GM18502 (cell line): ENCODE measurements at regions not wholly inside any gene's neighbourhood (a gene's known extent, or its start where the extent isn't known, plus 50 kb on each side); places are given as distances from the start of the nearest gene placed in this dataset.
"Not testable (repeated sequence)": the region's sequence is repeated elsewhere in the genome, so short reads cannot be mapped to it uniquely, and the experiment has no call there.

Experiments
- ATAC-seq: cut with Tn5 transposase; IDR thresholded peaks from one replicate; pipeline ENCODE4 v1.9.1; 2021; ENCODE audit warnings: mild to moderate bottlenecking; ENCODE audit not compliant: unreplicated experiment, poor library complexity

DNA sequence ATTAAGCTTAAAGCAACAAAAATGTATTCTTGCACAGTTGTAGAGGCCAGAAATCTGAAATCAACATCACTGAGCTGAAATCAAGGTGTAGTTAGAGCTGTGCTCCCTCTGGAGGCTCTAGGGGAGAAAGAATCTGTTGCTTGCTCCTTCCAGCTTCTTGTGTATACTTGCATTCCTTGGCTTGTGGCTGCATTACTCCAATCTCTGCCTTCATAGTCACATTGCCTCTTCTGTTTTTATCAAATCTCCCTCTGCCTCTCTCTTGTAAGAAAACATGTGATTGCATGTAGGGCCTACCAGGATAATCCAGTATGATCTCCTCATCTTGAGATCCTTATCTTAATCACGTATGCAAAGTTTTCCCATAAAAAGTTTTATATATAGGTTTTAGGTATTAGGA is 487.9 kb upstream of the SGO1 start:
- no peak for ATAC-seq

DNA sequence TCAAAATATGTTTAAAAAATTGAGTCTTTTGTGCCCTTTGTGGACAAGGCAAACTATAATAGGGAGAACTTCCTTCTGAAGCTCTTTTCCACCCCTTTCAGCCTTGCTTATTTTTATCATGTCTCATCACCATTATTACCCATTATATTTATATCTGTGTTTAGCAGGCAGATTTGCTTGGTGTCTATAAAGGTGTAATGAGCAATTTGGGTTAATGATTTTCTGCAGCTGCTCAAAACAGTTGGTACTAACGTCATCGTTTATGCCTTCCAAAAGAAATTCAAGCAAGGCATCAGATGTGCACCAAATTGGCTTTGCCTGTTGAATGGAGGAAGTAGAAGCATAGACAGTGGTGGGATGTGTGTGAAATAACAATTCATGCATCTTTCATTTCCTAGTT is 483.7 kb upstream of the SGO1 start:
- no peak for ATAC-seq

DNA sequence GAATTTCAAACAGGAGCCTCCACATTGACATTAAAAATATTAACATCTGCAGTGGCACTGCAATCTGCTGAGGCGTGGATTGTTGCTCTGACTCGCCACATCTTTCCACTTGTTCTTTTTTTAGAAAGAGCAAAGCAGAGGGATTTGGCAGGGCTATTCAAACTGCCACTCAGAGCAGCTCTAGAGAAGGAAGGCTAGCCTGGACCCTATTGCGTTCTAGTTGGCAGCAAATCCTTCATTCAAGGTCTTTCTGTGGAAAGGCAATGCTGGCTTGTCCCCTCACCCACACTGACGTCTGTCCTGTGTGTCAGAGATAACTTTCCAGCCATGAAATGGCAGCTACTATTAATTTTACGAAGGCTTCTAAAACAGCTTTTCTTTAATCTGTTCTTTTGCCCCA is 483.2 kb upstream of the SGO1 start:
- ATAC-seq: no peak

DNA sequence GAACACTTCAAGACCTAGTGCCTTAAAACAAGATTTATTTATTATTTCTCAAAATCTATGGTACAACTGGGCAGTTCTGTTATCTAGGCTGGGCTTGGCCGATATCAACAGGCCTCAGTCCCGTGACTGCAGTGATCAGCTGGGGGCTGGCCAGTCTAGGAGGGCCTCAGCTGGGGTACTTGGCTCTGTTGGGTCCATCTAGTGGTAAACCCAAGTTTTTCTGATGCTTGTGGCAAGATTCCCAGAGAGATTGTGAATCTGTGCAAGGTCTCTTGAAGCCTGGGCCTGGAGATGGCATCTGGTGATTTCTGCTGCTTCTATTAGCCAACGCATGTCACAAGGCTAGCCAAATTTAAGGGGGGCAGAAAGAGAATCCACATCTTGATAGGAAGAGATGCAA is 482.4 kb upstream of the SGO1 start:
- no peak for ATAC-seq

DNA sequence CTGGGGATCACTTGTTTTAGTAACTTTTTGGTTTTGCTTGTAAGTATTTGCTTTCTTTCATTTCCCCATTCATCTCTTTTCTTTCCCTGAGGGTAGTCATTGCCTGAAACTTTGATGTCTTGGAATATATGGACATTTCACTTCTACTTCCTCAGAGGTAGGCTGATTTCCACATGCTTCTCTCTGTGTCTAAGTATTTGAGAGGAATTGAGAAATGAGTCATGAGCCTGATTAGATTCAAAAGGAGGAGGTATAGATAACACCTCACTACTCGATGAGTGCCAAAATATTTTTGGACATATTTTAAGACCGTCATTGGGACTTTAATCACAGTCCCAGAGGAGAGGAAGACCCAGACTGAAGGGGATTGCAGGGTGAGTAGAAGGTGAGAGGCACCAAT is 480.1 kb upstream of the SGO1 start:
- no peak for ATAC-seq

DNA sequence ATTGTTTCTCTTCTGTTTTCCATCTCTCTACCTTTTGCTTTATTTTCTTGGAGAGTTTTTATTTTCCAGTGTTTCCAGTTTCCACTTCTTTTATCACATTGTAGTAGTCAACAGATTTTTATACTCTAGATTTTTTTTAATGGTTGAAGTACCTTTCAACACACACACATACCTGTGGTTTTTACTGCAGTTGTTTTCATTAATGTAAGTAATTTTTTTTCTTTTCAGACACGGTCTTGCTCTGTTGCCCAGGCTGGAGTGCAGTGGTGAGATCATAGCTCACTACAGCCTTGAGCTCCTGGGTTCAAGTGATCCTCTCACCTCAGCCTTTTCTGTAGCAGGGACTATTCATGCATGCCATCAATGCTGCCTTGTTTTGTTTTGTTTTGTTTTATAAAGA is 472.5 kb upstream of the SGO1 start:
- ATAC-seq: no peak

DNA sequence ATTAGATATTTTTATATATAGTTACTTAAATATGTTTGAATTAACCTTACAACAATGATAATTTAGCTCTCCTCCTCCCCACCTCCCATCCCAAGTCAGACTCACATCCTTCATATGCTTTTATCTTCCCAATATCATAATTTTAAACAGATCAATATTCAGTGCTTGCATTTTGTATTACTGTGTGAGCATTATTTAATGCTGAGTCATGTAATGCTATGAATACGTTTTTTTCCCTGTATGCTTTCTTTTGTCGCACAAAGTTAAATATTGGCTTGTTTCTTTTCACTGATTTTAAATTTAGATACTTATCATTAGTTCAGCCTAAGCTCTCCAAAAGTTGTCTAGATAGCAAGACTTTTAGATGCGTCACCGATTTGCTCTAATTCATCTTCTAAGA is 471.6 kb upstream of the SGO1 start:
- ATAC-seq: no peak

DNA sequence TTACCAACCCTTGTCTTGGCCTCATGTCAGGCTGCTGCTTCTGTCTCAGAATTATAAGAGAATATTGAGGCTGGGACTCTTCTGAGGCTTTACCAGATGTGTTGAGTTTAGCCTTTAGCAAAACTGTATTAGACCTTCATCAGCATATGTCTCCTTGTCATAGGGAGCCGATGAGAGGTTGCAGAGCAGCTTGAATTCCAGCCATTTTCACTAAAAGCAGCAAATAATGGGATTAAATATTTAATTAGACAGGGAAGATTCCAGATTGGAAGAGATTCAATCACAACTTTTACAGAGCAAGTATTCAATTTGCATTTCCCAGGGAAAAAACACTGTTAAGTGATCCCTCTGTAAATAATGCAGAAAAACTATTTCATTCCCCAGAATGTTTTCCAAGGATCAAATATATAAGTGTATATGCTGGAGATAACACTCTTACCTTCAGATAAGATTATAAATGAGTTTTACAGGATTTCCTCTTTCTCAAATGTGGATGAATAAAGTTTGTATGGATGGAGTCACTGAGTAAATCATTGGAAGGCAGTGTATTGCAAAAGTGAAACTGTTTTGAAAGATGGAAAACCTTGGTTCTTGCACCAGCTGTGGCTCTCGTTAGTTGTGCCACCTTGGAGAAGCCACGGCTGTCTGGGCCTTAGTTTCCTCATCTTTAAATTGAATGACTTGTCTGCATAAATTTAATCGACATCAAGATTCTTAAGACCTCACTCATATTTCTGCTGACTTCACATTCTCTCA is 466.4 kb upstream of the SGO1 start:
- no peak for ATAC-seq

DNA sequence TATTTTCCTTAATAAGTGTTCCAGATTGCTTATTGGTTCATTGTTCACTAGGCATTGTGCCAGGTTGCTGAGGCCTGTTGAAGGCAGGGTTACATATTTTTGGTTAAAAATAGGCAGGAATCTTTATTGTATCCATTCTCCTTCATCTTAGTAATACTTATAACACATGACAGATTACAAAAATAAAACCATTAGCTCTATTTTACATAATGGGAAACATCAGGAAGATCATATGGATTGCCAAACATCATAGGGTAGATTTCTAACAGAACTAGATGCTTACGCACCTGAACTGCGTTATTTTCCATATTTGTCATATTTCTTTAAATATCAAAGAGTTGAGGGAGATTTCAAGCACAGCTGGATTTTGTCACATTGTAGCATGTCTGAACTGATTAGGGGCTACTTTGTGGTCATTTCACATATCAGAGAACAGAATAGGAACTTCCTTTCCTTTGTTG is 462.9 kb upstream of the SGO1 start:
- ATAC-seq: no peak

DNA sequence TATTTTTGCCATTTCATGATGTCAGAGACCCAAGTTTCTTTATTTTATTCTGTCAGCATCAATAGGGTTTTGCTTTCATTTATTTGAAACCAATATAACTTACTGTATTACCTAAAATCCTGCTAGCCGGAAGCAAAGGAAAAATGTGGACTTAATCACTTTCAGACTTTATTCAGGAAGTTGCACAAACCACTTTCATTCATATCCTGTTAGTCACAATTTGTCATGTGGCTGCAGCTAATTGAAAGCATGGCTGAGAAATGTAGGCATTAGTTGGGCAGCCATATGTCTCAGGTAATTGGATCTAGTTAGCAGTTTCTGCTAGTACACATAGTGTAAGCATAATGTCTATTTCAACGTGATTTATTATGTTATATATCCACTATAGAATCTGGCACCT is 462.3 kb upstream of the SGO1 start:
- ATAC-seq: no peak

DNA sequence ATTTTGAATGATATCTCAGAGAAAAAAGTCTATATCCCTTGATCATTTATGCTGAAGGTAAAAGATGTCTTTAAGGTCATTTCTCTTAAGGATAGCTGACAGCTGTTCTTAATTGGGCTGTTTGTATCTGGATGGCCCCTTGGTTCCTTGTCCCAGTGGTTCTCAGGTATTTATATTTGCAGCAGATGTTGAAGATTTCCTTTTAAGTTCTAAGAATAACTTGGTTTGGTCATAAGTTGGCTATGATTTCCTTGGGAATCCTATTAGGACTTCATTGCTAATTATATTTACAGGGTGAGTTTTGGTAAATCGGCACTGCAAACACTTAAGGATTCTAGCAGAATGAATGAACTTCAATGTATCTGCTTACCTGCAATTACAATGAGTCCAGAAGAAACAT is 460.4 kb upstream of the SGO1 start:
- ATAC-seq: no peak

DNA sequence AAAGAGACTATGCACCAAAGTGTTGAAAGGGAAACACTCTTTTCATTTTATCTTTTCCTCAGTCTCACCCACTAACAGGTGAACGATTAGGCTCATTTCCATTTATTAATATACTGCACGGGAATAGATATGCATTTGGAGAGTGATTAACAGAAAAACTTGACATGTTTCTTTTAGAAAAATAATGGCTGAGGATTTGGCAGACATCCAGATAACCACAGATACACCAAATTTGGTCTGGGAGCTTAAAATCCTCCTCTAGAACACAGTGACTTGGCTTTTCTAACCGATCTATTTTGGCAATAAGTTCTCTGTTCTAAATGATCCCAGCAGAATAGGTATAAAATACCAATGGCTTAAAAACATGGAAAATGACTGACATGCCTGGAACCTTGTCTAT is 459.3 kb upstream of the SGO1 start:
- ATAC-seq: no peak

DNA sequence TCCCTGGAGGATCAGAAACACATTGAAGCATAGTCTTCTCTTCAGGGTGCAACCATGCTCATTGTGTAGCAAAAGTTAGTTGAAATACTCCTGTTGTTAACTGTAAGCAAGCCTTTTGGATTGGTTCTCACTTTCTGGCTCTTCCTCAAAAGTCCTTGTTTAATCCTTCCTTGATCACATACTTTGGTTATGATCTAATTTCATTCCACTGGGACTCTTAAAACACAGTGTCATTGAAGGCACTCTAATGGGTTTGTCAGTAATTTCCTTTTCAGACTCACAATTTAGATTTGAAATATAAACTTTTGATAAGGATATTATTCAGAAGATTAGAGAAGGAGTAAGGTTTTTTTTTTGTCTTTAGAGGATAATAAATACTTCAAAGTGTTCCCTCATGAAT is 451.7 kb upstream of the SGO1 start:
- ATAC-seq: no peak

DNA sequence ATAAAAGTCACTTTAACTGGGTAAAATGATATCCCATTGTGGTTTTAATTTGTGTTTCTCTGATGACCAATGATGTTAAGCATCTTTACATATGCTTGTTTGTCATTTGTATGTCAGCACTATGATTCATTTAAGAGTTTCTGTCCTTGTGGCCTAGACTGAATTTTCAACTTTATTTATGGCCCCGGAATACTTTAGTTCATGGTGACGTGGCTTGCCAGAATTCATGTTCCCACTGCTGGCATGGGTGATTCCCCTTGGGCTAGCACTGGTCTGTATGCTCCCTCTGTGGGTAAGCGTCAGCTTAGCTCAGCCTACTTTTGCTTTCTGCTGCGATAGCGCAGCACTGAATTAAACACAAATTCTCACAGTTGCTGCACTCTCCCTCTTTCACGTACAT is 436.3 kb upstream of the SGO1 start:
- no peak for ATAC-seq

DNA sequence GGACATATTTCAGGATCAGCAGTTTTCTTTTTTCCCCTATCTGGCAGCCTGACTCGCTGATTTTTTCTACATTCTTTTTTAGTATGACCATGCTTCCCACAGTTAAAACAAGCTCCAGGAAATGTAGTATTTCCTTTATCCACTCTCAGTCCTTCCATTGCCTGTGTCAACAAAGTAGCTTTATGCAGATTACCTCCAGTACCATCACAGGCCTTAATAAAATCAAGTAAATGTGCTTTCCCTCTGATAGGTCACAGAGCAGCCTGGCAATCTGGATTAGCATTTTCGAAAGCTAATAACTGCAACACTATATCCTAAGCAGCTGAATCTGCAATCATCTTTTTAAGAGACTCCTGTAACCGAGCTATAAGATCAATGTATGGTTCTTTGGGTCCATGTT is 432.6 kb upstream of the SGO1 start:
- not testable (repeated sequence) for ATAC-seq

DNA sequence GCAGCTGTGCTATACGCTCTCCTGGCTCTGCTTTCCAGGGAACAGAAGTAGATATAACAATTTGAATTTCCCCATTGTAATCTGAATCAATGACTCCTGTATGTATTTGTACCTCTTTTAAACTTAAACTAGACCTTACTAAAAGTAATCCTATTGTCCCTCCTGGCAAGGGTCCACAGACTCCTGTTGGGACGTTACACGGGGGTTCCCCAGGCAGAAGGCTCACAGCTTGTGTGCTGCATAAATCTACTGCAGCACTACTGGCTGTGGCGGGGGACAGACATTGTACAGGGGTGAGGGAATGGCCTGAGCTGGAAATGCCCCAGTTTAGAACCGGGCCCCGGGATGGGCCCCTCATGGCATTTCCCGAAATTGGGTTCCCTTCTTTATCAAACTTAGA is 432.2 kb upstream of the SGO1 start:
- not testable (repeated sequence) for ATAC-seq

DNA sequence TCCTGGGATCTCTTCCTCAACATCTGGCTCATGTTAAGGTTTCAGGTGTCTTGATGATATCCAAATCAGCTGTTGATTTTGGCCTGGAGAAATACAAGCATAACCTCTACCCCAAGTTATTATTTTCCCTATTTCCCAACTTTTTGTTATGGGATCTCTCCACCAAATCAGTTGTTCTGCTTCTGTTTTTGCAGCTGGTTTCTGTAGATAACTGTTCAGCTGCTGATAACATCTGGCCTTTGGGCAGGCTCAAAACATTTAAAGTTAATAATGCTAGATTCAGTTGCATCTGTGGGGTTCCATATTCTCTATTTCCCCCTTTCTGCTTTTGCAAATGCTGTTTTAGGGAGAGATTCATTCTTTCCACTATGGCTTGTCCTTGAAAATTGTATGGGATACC is 430.0 kb upstream of the SGO1 start:
- not testable (repeated sequence) for ATAC-seq

DNA sequence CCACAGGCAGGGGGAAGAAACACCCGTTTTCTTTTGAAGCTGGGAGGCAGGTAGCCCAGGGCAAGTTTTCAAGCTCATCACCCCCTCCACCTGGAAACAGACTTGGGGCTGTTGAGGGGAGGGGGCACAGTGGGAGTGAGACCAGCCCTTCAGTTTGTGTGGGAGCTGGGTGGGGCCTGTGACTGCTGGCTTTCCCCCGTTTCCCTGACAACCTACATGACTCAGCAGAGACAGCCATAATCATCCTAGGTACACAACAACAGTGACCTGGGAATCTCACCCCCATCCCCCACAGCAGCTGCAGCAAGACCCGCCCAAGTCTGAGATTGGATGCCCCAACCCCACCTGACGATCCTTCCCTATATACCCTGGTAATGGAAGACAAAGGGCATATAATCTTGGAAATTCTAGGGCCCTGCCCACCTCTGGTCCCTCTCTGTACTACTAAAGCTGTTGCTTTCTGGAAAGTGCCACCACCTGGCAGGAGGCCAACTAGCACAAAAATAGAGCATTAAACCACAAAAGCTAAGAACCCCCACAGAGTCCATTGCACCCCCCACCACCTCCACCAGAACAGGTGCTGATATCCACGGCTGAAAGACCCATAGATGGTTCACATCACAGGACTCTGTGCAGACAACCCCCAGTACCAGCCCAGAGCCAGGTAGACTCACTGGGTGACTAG is 422.2 kb upstream of the SGO1 start:
- no peak for ATAC-seq

DNA sequence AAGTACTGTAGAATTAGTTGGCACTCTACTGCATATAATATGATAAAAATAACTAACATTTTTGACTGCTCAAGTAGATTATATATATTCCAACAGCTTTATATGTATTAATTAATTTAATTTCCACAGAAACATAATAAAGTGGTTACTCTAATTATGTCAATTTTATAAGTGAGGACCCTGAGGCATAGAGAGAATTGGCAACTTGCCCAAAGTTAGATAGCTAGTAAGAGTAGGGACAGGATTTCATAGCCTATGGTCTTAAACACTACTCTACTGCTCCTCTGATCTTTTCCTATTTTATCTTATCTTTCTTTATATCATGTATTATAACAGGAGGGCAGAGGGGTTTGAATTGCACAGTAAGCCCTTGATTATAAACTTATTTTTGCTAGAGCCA is 418.7 kb upstream of the SGO1 start:
- no peak for ATAC-seq

DNA sequence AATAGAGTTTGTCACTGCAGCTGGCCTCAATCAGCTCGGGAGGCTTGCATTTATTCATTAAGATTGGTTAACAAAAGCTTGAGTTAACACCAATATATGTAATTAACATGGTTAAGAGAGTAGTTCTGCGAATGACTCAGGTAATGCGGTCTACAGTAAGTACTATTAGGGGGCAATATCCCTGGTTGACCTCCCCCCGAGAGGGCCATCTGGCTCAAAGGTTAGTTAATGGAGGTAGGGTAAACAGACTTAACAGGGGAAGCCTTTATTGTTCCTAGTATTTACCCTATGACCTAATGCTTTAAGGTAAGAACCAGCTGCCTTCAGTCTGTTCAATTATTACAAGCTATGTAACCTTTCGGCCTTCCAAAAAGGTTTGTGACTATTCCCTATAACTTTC is 403.3 kb upstream of the SGO1 start:
- ATAC-seq: no peak

DNA sequence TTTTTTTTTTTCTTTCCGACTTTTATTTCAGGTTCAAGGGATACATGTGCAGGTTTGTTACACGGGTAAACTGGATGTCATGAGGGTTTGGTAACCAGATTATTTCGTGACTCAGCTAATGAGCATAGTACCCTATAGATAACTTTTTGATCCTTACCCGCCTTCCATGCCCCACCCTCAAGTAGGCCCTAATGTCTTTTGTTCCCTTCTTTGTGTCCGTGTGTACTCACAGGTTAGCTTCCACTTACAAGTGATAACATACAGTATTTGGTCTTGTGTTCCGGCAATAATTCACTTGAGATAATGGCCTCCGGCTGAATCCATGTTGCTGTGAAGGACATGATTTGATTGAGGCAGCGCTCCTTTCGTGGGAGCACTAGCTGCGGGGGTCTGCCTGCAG is 402.8 kb upstream of the SGO1 start:
- ATAC-seq: no peak

DNA sequence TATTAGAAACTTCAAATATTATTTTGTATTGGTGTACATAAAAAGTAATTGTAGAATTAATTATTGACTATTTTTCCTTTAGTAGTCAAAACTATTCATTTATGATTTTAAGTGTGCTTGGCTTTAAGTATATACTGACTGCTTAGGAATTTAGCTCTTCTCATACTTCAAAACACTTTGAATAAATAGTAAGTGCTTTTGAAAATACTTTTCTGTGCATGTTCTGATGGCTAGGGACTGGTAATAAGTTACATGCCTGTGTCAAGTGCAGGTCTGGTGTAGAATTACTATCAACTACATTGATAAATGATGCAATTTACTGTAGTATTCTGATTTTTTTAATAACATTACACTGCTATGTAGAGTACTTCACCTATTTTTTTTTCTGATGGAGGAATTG is 397.6 kb upstream of the SGO1 start:
- ATAC-seq: no peak
